ENCODE measurements at regions not wholly inside any gene's neighbourhood (a gene's known extent, or its start where the extent isn't known, plus 50 kb on each side); places are given as distances from the start of the nearest gene placed in this dataset.

DNA sequence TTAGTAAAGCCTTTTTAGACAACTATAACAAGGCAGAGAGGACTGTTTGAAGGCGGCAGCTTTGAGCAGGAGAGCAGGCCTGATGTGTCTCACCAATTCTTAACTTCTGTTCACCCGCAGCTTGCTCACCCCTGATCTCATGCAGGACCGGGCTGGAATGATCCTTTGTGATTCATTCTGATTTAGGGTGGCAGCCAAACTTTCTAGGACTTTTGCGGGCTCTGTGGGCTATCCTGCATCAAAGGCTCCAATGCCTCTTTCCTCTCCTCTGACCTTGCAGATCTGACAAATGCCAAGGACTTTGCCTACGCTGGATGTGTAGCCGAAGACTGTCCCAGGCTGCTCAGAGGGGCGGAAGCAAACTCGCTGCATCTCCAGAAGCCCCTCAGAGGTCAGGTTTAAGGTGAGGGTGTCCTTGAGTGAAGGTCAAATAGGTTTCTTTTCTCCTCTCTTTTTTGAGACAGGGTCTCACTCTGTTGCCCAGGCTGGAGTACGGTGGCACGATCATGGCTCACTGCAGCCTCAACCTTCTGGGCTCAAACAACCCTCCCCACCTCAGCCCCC is 72.3 kb downstream of the VEGFA start:
- Histone ChIP-seq H3K4me1 (ENCODE audit: control insufficient read depth, extremely low read depth, insufficient read depth, low read length) (no peaks in the 10 kb centered on the region), H2AFZ (ENCODE audit: low read depth, low read length) (no peak overlapping the region), H3K9ac (replicated peaks; ENCODE audit: extremely low read depth, insufficient read depth, low read length) (no peak overlapping the region), H3K27me3 (ENCODE audit: control insufficient read depth in 2 of 2, insufficient read depth in 2 of 2, low read length in 2 of 2) (peaks cover 17 to 23% of the 10 kb centered on the region in 2 experiments), H3K4me2 (ENCODE audit: insufficient read depth, low read length) (no peak overlapping the region), H3K9me1 (replicated peaks; ENCODE audit: control insufficient read depth, extremely low read depth, insufficient read depth, low read length) (no peaks in the 10 kb centered on the region), H3K36me3 (ENCODE audit: control insufficient read depth in 2 of 2, extremely low read depth in 1 of 2, insufficient read depth in 2 of 2, low read length in 2 of 2) (no peaks in the 10 kb centered on the region), H3K79me2 (ENCODE audit: control insufficient read depth, insufficient read depth, low read length) (no peaks in the 10 kb centered on the region), H3K4me3 (replicated peaks in 1 of 3; ENCODE audit: insufficient read depth in 1 of 3, low read depth in 1 of 3, low read length in 3 of 3) (no peak overlapping the region), H3K9me3 (replicated peaks; ENCODE audit: control insufficient read depth, insufficient read depth, low read length) (no peaks in the 10 kb centered on the region), H4K20me1 (replicated peaks; ENCODE audit: control insufficient read depth, extremely low read depth, insufficient read depth, low read length) (no peaks in the 10 kb centered on the region), H3K27ac (ENCODE audit: insufficient read depth, low read depth, low read length) (no peak overlapping the region)
- dilution Hi-C loops (cut with MboI; ENCODE audit: extremely low pct_ligation_motif_present, low sequenced_read_pairs) (no loop called here), intact Hi-C loops (cut with micrococcal nuclease) (no loop called here)
- no TSS peak for BruUV-seq (replicated peaks)
- POLR2A ChIA-PET = no interaction called here
- CTCF ChIA-PET = no interaction called here
- FAIRE-seq (no peak), DNase-seq (ENCODE audit: low read depth, low spot score) (no peak)
- TF ChIP-seq JUN (IDR thresholded peaks at IDR 0.05; ENCODE audit: borderline replicate concordance, insufficient read depth, insufficient read length, low read depth) (no peak), FOS (IDR thresholded peaks at IDR 0.05; ENCODE audit: borderline replicate concordance, insufficient read depth, low read length) (no peak), MYC (IDR thresholded peaks at IDR 0.05; ENCODE audit: low read depth, low read length) (no peak), POLR2A (IDR thresholded peaks at IDR 0.05; ENCODE audit: low read depth, low read length) (no peak), EZH2 (IDR thresholded peaks at IDR 0.05; ENCODE audit: borderline replicate concordance, low read depth, low read length, severe bottlenecking) (no peak), GATA2 (IDR thresholded peaks at IDR 0.05; ENCODE audit: insufficient read depth, insufficient read length, low read depth, low read length) (no peak), POLR2AphosphoS5 (IDR thresholded peaks at IDR 0.05; ENCODE audit: insufficient read depth, low read depth, low read length) (no peak)
- TF ChIP-seq, protein P1, sequence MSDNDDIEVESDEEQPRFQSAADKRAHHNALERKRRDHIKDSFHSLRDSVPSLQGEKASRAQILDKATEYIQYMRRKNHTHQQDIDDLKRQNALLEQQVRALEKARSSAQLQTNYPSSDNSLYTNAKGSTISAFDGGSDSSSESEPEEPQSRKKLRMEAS (IDR thresholded peaks at IDR 0.05; ENCODE audit: insufficient read depth, insufficient read length) = no peak
- TF ChIP-seq, protein P2, sequence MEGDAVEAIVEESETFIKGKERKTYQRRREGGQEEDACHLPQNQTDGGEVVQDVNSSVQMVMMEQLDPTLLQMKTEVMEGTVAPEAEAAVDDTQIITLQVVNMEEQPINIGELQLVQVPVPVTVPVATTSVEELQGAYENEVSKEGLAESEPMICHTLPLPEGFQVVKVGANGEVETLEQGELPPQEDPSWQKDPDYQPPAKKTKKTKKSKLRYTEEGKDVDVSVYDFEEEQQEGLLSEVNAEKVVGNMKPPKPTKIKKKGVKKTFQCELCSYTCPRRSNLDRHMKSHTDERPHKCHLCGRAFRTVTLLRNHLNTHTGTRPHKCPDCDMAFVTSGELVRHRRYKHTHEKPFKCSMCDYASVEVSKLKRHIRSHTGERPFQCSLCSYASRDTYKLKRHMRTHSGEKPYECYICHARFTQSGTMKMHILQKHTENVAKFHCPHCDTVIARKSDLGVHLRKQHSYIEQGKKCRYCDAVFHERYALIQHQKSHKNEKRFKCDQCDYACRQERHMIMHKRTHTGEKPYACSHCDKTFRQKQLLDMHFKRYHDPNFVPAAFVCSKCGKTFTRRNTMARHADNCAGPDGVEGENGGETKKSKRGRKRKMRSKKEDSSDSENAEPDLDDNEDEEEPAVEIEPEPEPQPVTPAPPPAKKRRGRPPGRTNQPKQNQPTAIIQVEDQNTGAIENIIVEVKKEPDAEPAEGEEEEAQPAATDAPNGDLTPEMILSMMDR (IDR thresholded peaks at IDR 0.05; ENCODE audit: extremely low read depth in 1 of 2, insufficient read depth in 1 of 2, low read depth in 1 of 2, low read length in 2 of 2) = no peak

Measured in endothelial cell of umbilical vein (primary cell).